HCT116 (cell line): ENCODE measurements at regions not wholly inside any gene's neighbourhood (a gene's known extent, or its start where the extent isn't known, plus 50 kb on each side); places are given as distances from the start of the nearest gene placed in this dataset.

ENCODE experiments used
- ATAC-seq: fragments of 200-7000 bp; cut with Tn5 transposase; 2 replicates; pipeline ENCODE4 v1.9.1; 2020; ENCODE audit warnings: mild to moderate bottlenecking, moderate library complexity
- BruUV-seq: library from RNA; stranded (reverse); fragments of 400-500 nt; replicated peaks from 2 replicates; lab custom pipeline; 2021; lab: Mats Ljungman, UMichigan
- CTCF ChIA-PET: fragments of 300-600 bp; sonication (Branson Sonifier 250); formaldehyde crosslinking; loops from one replicate; lab custom pipeline; 2021; ENCODE audit warnings: antibody characterized with exemption; lab: Charles Lee
- POLR2A ChIA-PET: fragments of 300-600, 350-600 bp; sonication (Branson Sonifier 250); formaldehyde crosslinking; loops from one replicate; lab custom pipeline; 2021; ENCODE audit warnings: antibody characterized with exemption; lab: Charles Lee
- RAD21 ChIA-PET, 2 experiments: fragments of 300-600 bp; sonication (Branson Sonifier 250); formaldehyde crosslinking; loops; one replicate each; lab custom pipeline; 2023; ENCODE audit warnings: low total read pairs in 2 of 2; ENCODE audit not compliant: uncharacterized antibody in 2 of 2, unreplicated experiment in 2 of 2, low non-redundant PET in 1 of 2; lab: Charles Lee
- DNase-seq: peaks from one replicate; pipeline ENCODE4 v3.0.0-alpha.2; 2010; ENCODE audit warnings: low read depth, low spot score
- H2AFZ ChIP-seq: fragments of 200-600 bp; shearing (Covaris generic), sonication (generic); 2 replicates; pipeline ENCODE4 v1.6.1; 2017; ENCODE audit warnings: low read depth, mixed run types, mixed read lengths, antibody characterized with exemption, low read length; ENCODE audit not compliant: poor library complexity, severe bottlenecking
- H3K27ac ChIP-seq: 2 replicates; pipeline ENCODE4 v1.5.1; 2012; ENCODE audit warnings: low read depth, low read length
- H3K27me3 ChIP-seq: fragments of 200-600 bp; sonication (generic); 2 replicates; pipeline ENCODE4 v1.6.1; 2016; ENCODE audit warnings: mixed run types, low read length, mixed read lengths; ENCODE audit not compliant: insufficient read depth
- H3K36me3 ChIP-seq, 2 experiments: fragments of 200-500 bp in 1 of 2; fragments of 200-600 bp in 1 of 2; sonication (Bioruptor generic) in 1 of 2; sonication (generic) in 1 of 2; 2 replicates each; pipeline versions ENCODE4 v1.5.1 to v1.6.1; 2014 to 2016; ENCODE audit warnings: low read length in 2 of 2, inconsistent platforms in 1 of 2, mixed read lengths in 1 of 2, mixed run types in 1 of 2; ENCODE audit not compliant: insufficient read depth in 2 of 2, control insufficient read depth in 1 of 2
- H3K4me1 ChIP-seq, 2 experiments: fragments of 200-600 bp in 1 of 2; sonication (generic) in 1 of 2; 2 replicates each; pipeline versions ENCODE4 v1.5.1 to v1.6.1; 2012 to 2017; ENCODE audit warnings: low read length in 2 of 2, inconsistent platforms in 1 of 2, mild to moderate bottlenecking in 1 of 2, mixed read lengths in 1 of 2, mixed run types in 1 of 2, moderate library complexity in 1 of 2; ENCODE audit not compliant: insufficient read depth in 2 of 2, control insufficient read depth in 1 of 2
- H3K4me2 ChIP-seq: fragments of 200-600 bp; sonication (generic); 2 replicates; pipeline ENCODE4 v1.6.1; 2017; ENCODE audit warnings: mixed run types, low read length, mixed read lengths
- H3K4me3 ChIP-seq, 2 experiments: fragments of 200-600 bp in 1 of 2; sonication (generic) in 1 of 2; replicated peaks in 1 of 2; 2 replicates each; pipeline ENCODE4 v1.5.1; 2011 to 2016; ENCODE audit warnings: low read length in 2 of 2, control low read depth in 1 of 2, low read depth in 1 of 2, mild to moderate bottlenecking in 1 of 2, mixed read lengths in 1 of 2, mixed run types in 1 of 2
- H3K79me2 ChIP-seq: fragments of 200-600 bp; sonication (generic); 2 replicates; pipeline ENCODE4 v1.6.1; 2017; ENCODE audit warnings: mild to moderate bottlenecking, mixed run types, low read length, moderate library complexity, mixed read lengths; ENCODE audit not compliant: insufficient read depth
- H3K9ac ChIP-seq: fragments of 200-600 bp; sonication (generic); 2 replicates; pipeline ENCODE4 v1.6.1; 2016; ENCODE audit warnings: low read length, mixed read lengths
- H3K9me2 ChIP-seq: fragments of 200-600 bp; sonication (generic), shearing (Covaris generic); 2 replicates; pipeline ENCODE4 v1.6.1; 2017; ENCODE audit warnings: mixed run types, mild to moderate bottlenecking, moderate library complexity; ENCODE audit not compliant: insufficient read depth
- H3K9me3 ChIP-seq, 2 experiments: fragments of 200-500 bp in 1 of 2; fragments of 200-600 bp in 1 of 2; sonication (Bioruptor generic) in 1 of 2; sonication (generic) in 1 of 2; 2 replicates each; pipeline ENCODE4 v1.6.1; 2014 to 2017; ENCODE audit warnings: low read length in 2 of 2, mixed read lengths in 2 of 2, inconsistent platforms in 1 of 2, low read depth in 1 of 2, mild to moderate bottlenecking in 1 of 2, mixed run types in 1 of 2, moderate library complexity in 1 of 2; ENCODE audit not compliant: control insufficient read depth in 1 of 2, insufficient read depth in 1 of 2
- H4K20me1 ChIP-seq: fragments of 200-600 bp; sonication (generic), shearing (Covaris generic); 2 replicates; pipeline ENCODE4 v1.6.1; 2017; ENCODE audit warnings: mixed run types, mild to moderate bottlenecking, moderate library complexity; ENCODE audit not compliant: insufficient read depth
- CBX3 ChIP-seq: IDR thresholded peaks from 2 replicates; pipeline ENCODE4 v1.6.1; 2012; ENCODE audit warnings: low read depth
- CEBPB ChIP-seq: IDR thresholded peaks from 2 replicates; pipeline ENCODE4 v1.6.1; 2012; ENCODE audit warnings: low read depth
- EGR1 ChIP-seq: IDR thresholded peaks from 2 replicates; pipeline ENCODE4 v1.6.1; 2012; ENCODE audit warnings: low read depth
- EZH2phosphoT487 ChIP-seq: fragments of 200-600 bp; IDR thresholded peaks from 2 replicates; pipeline ENCODE4 v1.6.1; 2018; ENCODE audit warnings: antibody characterized with exemption, borderline replicate concordance
- FOSL1 ChIP-seq: IDR thresholded peaks from 2 replicates; pipeline ENCODE4 v1.6.1; 2012; ENCODE audit warnings: low read depth
- POLR2A ChIP-seq: IDR thresholded peaks from 2 replicates; pipeline ENCODE4 v1.7.0; 2011; ENCODE audit warnings: borderline replicate concordance; ENCODE audit not compliant: insufficient read depth, insufficient read length; ENCODE audit errors: extremely low read depth
- POLR2AphosphoS5 ChIP-seq: IDR thresholded peaks from 2 replicates; pipeline ENCODE4 v1.6.1; 2011; ENCODE audit warnings: mild to moderate bottlenecking, low read depth, low read length, moderate library complexity
- SIN3A ChIP-seq: IDR thresholded peaks from 2 replicates; pipeline ENCODE4 v1.6.1; 2012; ENCODE audit warnings: low read depth
- SP1 ChIP-seq: IDR thresholded peaks from 2 replicates; pipeline ENCODE4 v1.6.1; 2012; ENCODE audit warnings: low read depth
- ZFX ChIP-seq: fragments of 450-650 bp; IDR thresholded peaks from 2 replicates; pipeline ENCODE4 v1.6.1; 2017
- intact Hi-C: fragments of 100-400 bp; cut with micrococcal nuclease; formaldehyde crosslinking; loops from 2 replicates; pipeline ENCODE4 v1.10.0; 2022
- TF ChIP-seq, protein P1 (sequence below): IDR thresholded peaks from 2 replicates; pipeline ENCODE4 v1.6.1; 2011; ENCODE audit warnings: mild to moderate bottlenecking, low read length, moderate library complexity; ENCODE audit not compliant: insufficient replicate concordance; ENCODE audit errors: extremely low read depth
- TF ChIP-seq, protein P2 (sequence below): IDR thresholded peaks from 2 replicates; pipeline ENCODE4 v1.6.1; 2012
- TF ChIP-seq, protein P3 (sequence below): IDR thresholded peaks from 2 replicates; pipeline ENCODE4 v1.6.1; 2012; ENCODE audit warnings: low read depth
- TF ChIP-seq, protein P4 (sequence below): IDR thresholded peaks from 2 replicates; pipeline ENCODE4 v1.6.1; 2012

DNA sequence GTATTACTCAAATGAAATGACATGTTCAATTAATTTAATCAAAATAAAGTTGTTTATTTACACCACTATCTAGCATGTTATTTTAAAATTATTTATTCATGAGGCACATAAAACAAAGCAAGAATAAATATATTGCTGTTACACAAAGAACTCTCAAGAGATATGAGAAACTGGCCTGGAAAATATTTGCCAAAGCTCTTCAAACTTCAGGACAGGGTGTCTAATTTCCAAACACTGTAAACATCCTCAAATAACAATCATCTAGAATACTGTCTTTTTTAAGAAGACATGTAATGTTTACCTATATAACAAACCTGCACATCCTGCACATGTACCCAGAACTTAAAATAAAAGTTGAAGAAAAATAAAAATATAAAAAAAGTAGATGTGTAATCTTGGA, 876.6 kb downstream of the TUSC7 start:
- TF ChIP-seq CEBPB (no peak), SP1 (no peak), POLR2AphosphoS5 (no peak), ZFX (no peak), CBX3 (no peak), POLR2A (no peak), EZH2phosphoT487 (no peak), SIN3A (no peak), EGR1 (no peak), FOSL1 (no peak)
- TF ChIP-seq, protein P1, sequence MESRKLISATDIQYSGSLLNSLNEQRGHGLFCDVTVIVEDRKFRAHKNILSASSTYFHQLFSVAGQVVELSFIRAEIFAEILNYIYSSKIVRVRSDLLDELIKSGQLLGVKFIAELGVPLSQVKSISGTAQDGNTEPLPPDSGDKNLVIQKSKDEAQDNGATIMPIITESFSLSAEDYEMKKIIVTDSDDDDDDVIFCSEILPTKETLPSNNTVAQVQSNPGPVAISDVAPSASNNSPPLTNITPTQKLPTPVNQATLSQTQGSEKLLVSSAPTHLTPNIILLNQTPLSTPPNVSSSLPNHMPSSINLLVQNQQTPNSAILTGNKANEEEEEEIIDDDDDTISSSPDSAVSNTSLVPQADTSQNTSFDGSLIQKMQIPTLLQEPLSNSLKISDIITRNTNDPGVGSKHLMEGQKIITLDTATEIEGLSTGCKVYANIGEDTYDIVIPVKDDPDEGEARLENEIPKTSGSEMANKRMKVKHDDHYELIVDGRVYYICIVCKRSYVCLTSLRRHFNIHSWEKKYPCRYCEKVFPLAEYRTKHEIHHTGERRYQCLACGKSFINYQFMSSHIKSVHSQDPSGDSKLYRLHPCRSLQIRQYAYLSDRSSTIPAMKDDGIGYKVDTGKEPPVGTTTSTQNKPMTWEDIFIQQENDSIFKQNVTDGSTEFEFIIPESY, result no peak
- TF ChIP-seq, protein P2, sequence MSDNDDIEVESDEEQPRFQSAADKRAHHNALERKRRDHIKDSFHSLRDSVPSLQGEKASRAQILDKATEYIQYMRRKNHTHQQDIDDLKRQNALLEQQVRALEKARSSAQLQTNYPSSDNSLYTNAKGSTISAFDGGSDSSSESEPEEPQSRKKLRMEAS, result no peak
- TF ChIP-seq, protein P3, sequence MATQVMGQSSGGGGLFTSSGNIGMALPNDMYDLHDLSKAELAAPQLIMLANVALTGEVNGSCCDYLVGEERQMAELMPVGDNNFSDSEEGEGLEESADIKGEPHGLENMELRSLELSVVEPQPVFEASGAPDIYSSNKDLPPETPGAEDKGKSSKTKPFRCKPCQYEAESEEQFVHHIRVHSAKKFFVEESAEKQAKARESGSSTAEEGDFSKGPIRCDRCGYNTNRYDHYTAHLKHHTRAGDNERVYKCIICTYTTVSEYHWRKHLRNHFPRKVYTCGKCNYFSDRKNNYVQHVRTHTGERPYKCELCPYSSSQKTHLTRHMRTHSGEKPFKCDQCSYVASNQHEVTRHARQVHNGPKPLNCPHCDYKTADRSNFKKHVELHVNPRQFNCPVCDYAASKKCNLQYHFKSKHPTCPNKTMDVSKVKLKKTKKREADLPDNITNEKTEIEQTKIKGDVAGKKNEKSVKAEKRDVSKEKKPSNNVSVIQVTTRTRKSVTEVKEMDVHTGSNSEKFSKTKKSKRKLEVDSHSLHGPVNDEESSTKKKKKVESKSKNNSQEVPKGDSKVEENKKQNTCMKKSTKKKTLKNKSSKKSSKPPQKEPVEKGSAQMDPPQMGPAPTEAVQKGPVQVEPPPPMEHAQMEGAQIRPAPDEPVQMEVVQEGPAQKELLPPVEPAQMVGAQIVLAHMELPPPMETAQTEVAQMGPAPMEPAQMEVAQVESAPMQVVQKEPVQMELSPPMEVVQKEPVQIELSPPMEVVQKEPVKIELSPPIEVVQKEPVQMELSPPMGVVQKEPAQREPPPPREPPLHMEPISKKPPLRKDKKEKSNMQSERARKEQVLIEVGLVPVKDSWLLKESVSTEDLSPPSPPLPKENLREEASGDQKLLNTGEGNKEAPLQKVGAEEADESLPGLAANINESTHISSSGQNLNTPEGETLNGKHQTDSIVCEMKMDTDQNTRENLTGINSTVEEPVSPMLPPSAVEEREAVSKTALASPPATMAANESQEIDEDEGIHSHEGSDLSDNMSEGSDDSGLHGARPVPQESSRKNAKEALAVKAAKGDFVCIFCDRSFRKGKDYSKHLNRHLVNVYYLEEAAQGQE, result no peak
- TF ChIP-seq, protein P4, sequence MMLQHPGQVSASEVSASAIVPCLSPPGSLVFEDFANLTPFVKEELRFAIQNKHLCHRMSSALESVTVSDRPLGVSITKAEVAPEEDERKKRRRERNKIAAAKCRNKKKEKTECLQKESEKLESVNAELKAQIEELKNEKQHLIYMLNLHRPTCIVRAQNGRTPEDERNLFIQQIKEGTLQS, result no peak
- H3K36me3 ChIP-seq, result no peaks in the 10 kb centered on the region
- H3K9ac ChIP-seq, result no peak overlapping the region
- DNase-seq, result no peak
- H3K27ac ChIP-seq, result no peak overlapping the region
- no TSS peak for BruUV-seq
- H4K20me1 ChIP-seq, result no peaks in the 10 kb centered on the region
- no peak overlapping the region for H3K4me3 ChIP-seq
- ChIA-PET POLR2A (no interaction called here), CTCF (no interaction called here), RAD21 (no interaction called here)
- no peak overlapping the region for H3K4me2 ChIP-seq
- H3K79me2 ChIP-seq, result no peaks in the 10 kb centered on the region
- H3K9me2 ChIP-seq, result no peaks in the 10 kb centered on the region
- intact Hi-C loops, result no loop called here
- no peak for ATAC-seq
- H3K27me3 ChIP-seq, result no peaks in the 10 kb centered on the region
- no peaks in the 10 kb centered on the region for H3K4me1 ChIP-seq
- no peaks in the 10 kb centered on the region for H3K9me3 ChIP-seq
- no peak overlapping the region for H2AFZ ChIP-seq
